H1 (cell line): ENCODE measurements at regions not wholly inside any gene's neighbourhood (a gene's known extent, or its start where the extent isn't known, plus 50 kb on each side); places are given as distances from the start of the nearest gene placed in this dataset.

ENCODE experiments used
- CTCF ChIA-PET: fragments of 300-600 bp; sonication (Branson Sonifier 250); formaldehyde crosslinking; loops from one replicate; lab custom pipeline; 2021; ENCODE audit not compliant: partially characterized antibody; lab: Charles Lee
- POLR2A ChIA-PET: fragments of 300-600 bp; sonication (Branson Sonifier 250); formaldehyde crosslinking; loops from one replicate; lab custom pipeline; 2021; ENCODE audit warnings: inconsistent platforms; ENCODE audit not compliant: partially characterized antibody; lab: Charles Lee
- DNase-seq, 2 experiments: peaks; one replicate each; pipeline versions ENCODE4 v3.0.0 to v3.0.0-alpha.2; 2010 to 2022; ENCODE audit warnings: low spot score in 2 of 2, low read depth in 1 of 2, mixed read lengths in 1 of 2
- FAIRE-seq: peaks from 2 replicates; lab custom pipeline; 2011; peaks lifted over from hg19 to GRCh38; lab: Jason Lieb, UNC
- H2AFZ ChIP-seq: 2 replicates; pipeline ENCODE4 v1.8.1; 2012; ENCODE audit warnings: low read length, inconsistent platforms
- H2AK5ac ChIP-seq: 2 replicates; pipeline ENCODE4 v1.6.1; 2013; ENCODE audit warnings: low read depth, low read length
- H2BK120ac ChIP-seq: replicated peaks from 2 replicates; pipeline ENCODE3; 2013; ENCODE audit warnings: low read depth, low read length, inconsistent platforms
- H2BK12ac ChIP-seq: 2 replicates; pipeline ENCODE4 v1.6.1; 2013; ENCODE audit warnings: low read depth, low read length
- H2BK15ac ChIP-seq: 2 replicates; pipeline ENCODE4 v1.6.1; 2013; ENCODE audit warnings: low read length
- H2BK20ac ChIP-seq: 2 replicates; pipeline ENCODE4 v1.6.1; 2013; ENCODE audit warnings: low read length
- H2BK5ac ChIP-seq: 2 replicates; pipeline ENCODE4 v1.6.1; 2013; ENCODE audit warnings: low read depth, low read length
- H3K14ac ChIP-seq: 2 replicates; pipeline ENCODE4 v1.6.1; 2013; ENCODE audit warnings: inconsistent platforms; ENCODE audit not compliant: insufficient read length
- H3K18ac ChIP-seq: 2 replicates; pipeline ENCODE4 v1.6.1; 2013; ENCODE audit warnings: low read length; ENCODE audit errors: extremely low read depth
- H3K23ac ChIP-seq: 2 replicates; pipeline ENCODE4 v1.6.1; 2013; ENCODE audit warnings: inconsistent platforms; ENCODE audit not compliant: insufficient read length
- H3K23me2 ChIP-seq: 2 replicates; pipeline ENCODE4 v1.6.1; 2013; ENCODE audit warnings: low read depth, low read length
- H3K27ac ChIP-seq: 2 replicates; pipeline ENCODE4 v1.6.1; 2011; ENCODE audit warnings: low read depth, low read length, inconsistent platforms
- H3K27me3 ChIP-seq, 4 experiments: replicated peaks in 1 of 4; 1 replicate in 1 of 4; 2 replicates in 3 of 4; pipeline versions ENCODE4 v1.6.1 to v1.8.1; 2011 to 2013; ENCODE audit warnings: low read length in 3 of 4, mild to moderate bottlenecking in 3 of 4, inconsistent platforms in 2 of 4, mixed read lengths in 2 of 4, moderate library complexity in 1 of 4; ENCODE audit not compliant: control insufficient read depth in 3 of 4, insufficient read depth in 3 of 4; ENCODE audit errors: extremely low read depth in 1 of 4
- H3K36me3 ChIP-seq, 4 experiments: 2 replicates each; pipeline versions ENCODE4 v1.6.1 to v1.8.1; 2011 to 2013; ENCODE audit warnings: mild to moderate bottlenecking in 4 of 4, low read length in 3 of 4, moderate library complexity in 2 of 4, control low read depth in 1 of 4, inconsistent platforms in 1 of 4; ENCODE audit not compliant: insufficient read depth in 4 of 4, control insufficient read depth in 2 of 4
- H3K4ac ChIP-seq: replicated peaks from 2 replicates; pipeline ENCODE3; 2013; ENCODE audit warnings: low read length, low read depth, mixed read lengths, inconsistent platforms; ENCODE audit not compliant: insufficient read length
- H3K4me1 ChIP-seq, 4 experiments: replicated peaks in 1 of 4; 1 replicate in 1 of 4; 2 replicates in 3 of 4; pipeline versions ENCODE4 v1.6.1 to v1.8.1; 2011 to 2013; ENCODE audit warnings: low read length in 3 of 4, inconsistent platforms in 2 of 4, mixed read lengths in 1 of 4; ENCODE audit not compliant: insufficient read depth in 4 of 4, control insufficient read depth in 3 of 4
- H3K4me2 ChIP-seq, 2 experiments: 2 replicates each; pipeline versions ENCODE4 v1.6.1 to v1.8.1; 2011 to 2013; ENCODE audit warnings: low read depth in 2 of 2, low read length in 2 of 2, control low read depth in 1 of 2, inconsistent platforms in 1 of 2, mild to moderate bottlenecking in 1 of 2; ENCODE audit not compliant: insufficient read depth in 1 of 2
- H3K4me3 ChIP-seq, 4 experiments: fragments of 200-600, 300-600 bp in 1 of 4; sonication (generic), shearing (Covaris generic), sonication (Bioruptor Twin) in 1 of 4; 2 replicates each; pipeline versions ENCODE4 v1.5.1 to v1.8.1; 2011 to 2016; ENCODE audit warnings: low read length in 4 of 4, low read depth in 3 of 4, control low read depth in 2 of 4, inconsistent platforms in 2 of 4, mild to moderate bottlenecking in 2 of 4, mixed read lengths in 1 of 4, moderate library complexity in 1 of 4; ENCODE audit not compliant: insufficient read depth in 2 of 4; ENCODE audit errors: extremely low read depth in 1 of 4
- H3K56ac ChIP-seq: replicated peaks from 2 replicates; pipeline ENCODE3; 2013; ENCODE audit warnings: low read depth, mild to moderate bottlenecking, mixed read lengths, low read length, inconsistent platforms; ENCODE audit not compliant: insufficient read length
- H3K79me1 ChIP-seq: 2 replicates; pipeline ENCODE4 v1.6.1; 2013; ENCODE audit warnings: low read depth, low read length, control low read depth
- H3K79me2 ChIP-seq, 2 experiments: 2 replicates each; pipeline versions ENCODE4 v1.6.1 to v1.8.1; 2012 to 2013; ENCODE audit warnings: low read length in 2 of 2, mild to moderate bottlenecking in 2 of 2, inconsistent platforms in 1 of 2; ENCODE audit not compliant: insufficient read depth in 2 of 2, control insufficient read depth in 1 of 2
- H3K9ac ChIP-seq, 4 experiments: replicated peaks in 1 of 4; 1 replicate in 1 of 4; 2 replicates in 3 of 4; pipeline versions ENCODE4 v1.6.1 to v1.8.1; 2011 to 2013; ENCODE audit warnings: low read depth in 3 of 4, low read length in 3 of 4, control low read depth in 2 of 4, mild to moderate bottlenecking in 2 of 4, moderate library complexity in 2 of 4, inconsistent platforms in 1 of 4; ENCODE audit errors: extremely low read depth in 1 of 4
- H3K9me3 ChIP-seq, 2 experiments: 2 replicates each; pipeline versions ENCODE4 v1.6.1 to v1.8.1; 2012 to 2013; ENCODE audit warnings: mild to moderate bottlenecking in 2 of 2, moderate library complexity in 2 of 2, control low read depth in 1 of 2, inconsistent platforms in 1 of 2, low read depth in 1 of 2, low read length in 1 of 2, mixed read lengths in 1 of 2; ENCODE audit not compliant: insufficient read depth in 2 of 2
- H4K20me1 ChIP-seq, 2 experiments: replicated peaks in 1 of 2; 2 replicates each; pipeline versions ENCODE3 to v1.8.1; 2011 to 2013; ENCODE audit warnings: inconsistent platforms in 2 of 2, low read length in 2 of 2, mild to moderate bottlenecking in 1 of 2; ENCODE audit not compliant: insufficient read depth in 2 of 2, control insufficient read depth in 1 of 2
- H4K5ac ChIP-seq: 2 replicates; pipeline ENCODE4 v1.6.1; 2013; ENCODE audit warnings: low read length, low read depth, mixed read lengths, inconsistent platforms; ENCODE audit not compliant: insufficient read length
- H4K8ac ChIP-seq: 2 replicates; pipeline ENCODE4 v1.8.0; 2013; ENCODE audit warnings: mild to moderate bottlenecking, moderate library complexity, low read length, inconsistent platforms; ENCODE audit not compliant: insufficient read depth; ENCODE audit errors: extremely low read depth
- H4K91ac ChIP-seq: replicated peaks from 2 replicates; pipeline ENCODE3; 2013; ENCODE audit warnings: low read length, mixed read lengths, inconsistent platforms; ENCODE audit not compliant: insufficient read length
- BACH1 ChIP-seq: IDR thresholded peaks from 2 replicates; pipeline ENCODE4 v1.6.1; 2012; ENCODE audit warnings: low read length, improper control_type of control experiment
- CBX5 ChIP-seq: fragments of 300-800, 300-1000 bp; sonication (generic); IDR thresholded peaks from 2 replicates; pipeline ENCODE4 v1.7.1; 2016; ENCODE audit warnings: antibody characterized with exemption, low read length, low read depth
- EGR1 ChIP-seq: IDR thresholded peaks from 2 replicates; pipeline ENCODE4 v1.6.1; 2011; ENCODE audit warnings: low read depth, low read length, borderline replicate concordance
- SIRT6 ChIP-seq: IDR thresholded peaks from one replicate; pipeline ENCODE4 v1.7.1; 2012; ENCODE audit warnings: low read length, inconsistent platforms

DNA sequence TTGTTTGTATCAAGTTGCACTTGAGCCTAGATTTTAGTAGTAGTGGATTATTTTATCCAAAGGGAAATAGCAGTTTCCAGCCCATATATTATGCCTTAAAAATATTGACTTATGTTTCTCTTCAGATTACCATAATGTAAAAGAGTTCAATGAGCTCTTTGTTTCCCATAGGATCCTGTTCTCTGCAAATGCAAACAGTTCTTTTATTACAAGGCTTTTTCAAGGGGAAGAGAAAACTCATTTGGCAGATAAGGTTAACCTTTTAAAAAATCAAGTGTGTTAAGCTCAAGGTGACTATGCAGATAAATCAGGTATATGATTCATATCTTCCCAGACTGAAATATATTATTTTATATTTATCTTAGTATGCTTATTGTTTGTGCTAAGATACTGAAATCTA is 961.2 kb upstream of the SPRY2 start:
- no peak for FAIRE-seq
- TF ChIP-seq CBX5 (no peak), SIRT6 (no peak), BACH1 (no peak), EGR1 (no peak)
- Histone ChIP-seq H4K5ac (no peak overlapping the region), H3K9ac (no peak overlapping the region), H2AFZ (no peak overlapping the region), H3K27ac (no peak overlapping the region), H3K14ac (no peak overlapping the region), H3K79me2 (no peaks in the 10 kb centered on the region), H3K4me1 (no peaks in the 10 kb centered on the region), H4K20me1 (no peaks in the 10 kb centered on the region), H3K18ac (no peak overlapping the region), H3K23ac (no peak overlapping the region), H3K36me3 (no peaks in the 10 kb centered on the region), H3K79me1 (no peaks in the 10 kb centered on the region), H2BK20ac (no peak overlapping the region), H3K56ac (no peak overlapping the region), H3K27me3 (no peaks in the 10 kb centered on the region), H4K91ac (no peak overlapping the region), H3K23me2 (no peaks in the 10 kb centered on the region), H2BK120ac (no peak overlapping the region), H3K4me2 (no peak overlapping the region), H2AK5ac (no peak overlapping the region), H3K9me3 (no peaks in the 10 kb centered on the region), H2BK12ac (no peak overlapping the region), H4K8ac (no peak overlapping the region), H2BK15ac (no peak overlapping the region), H3K4ac (no peak overlapping the region), H3K4me3 (no peak overlapping the region), H2BK5ac (no peak overlapping the region)
- POLR2A ChIA-PET = no interaction called here
- CTCF ChIA-PET = no interaction called here
- DNase-seq = no peak
